HG02884 (cell line): ENCODE measurements at regions not wholly inside any gene's neighbourhood (a gene's known extent, or its start where the extent isn't known, plus 50 kb on each side); places are given as distances from the start of the nearest gene placed in this dataset.

Source experiments
- ATAC-seq: cut with Tn5 transposase; IDR thresholded peaks from one replicate; pipeline ENCODE4 v1.9.1; 2021; ENCODE audit warnings: mild to moderate bottlenecking, moderate library complexity; ENCODE audit not compliant: unreplicated experiment

GRCh38 chr3:181855825-181856224 is 144.1 kb downstream of the SOX2 start:
- no peak for ATAC-seq

GRCh38 chr3:181859518-181859917 is 147.8 kb downstream of the SOX2 start:
- no peak for ATAC-seq

- no peak for ATAC-seq
Measured at GRCh38 chr3:181860235-181860634, 148.5 kb downstream of the SOX2 start.

- no peak for ATAC-seq
Measured at GRCh38 chr3:181862502-181862901, 150.8 kb downstream of the SOX2 start.

- no peak for ATAC-seq
Measured at GRCh38 chr3:181868576-181869082, 156.9 kb downstream of the SOX2 start.

- no peak for ATAC-seq
Measured at GRCh38 chr3:181872887-181873286, 161.2 kb downstream of the SOX2 start.

GRCh38 chr3:181879926-181880325 is 168.2 kb downstream of the SOX2 start:
- no peak for ATAC-seq

GRCh38 chr3:181880331-181880730 is 168.6 kb downstream of the SOX2 start:
- no peak for ATAC-seq

GRCh38 chr3:181881749-181882148 is 170.0 kb downstream of the SOX2 start:
- no peak for ATAC-seq

GRCh38 chr3:181885868-181886630 is 174.3 kb downstream of the SOX2 start:
- ATAC-seq: no peak

- no peak for ATAC-seq
Measured at GRCh38 chr3:181886676-181887075, 175.0 kb downstream of the SOX2 start.

GRCh38 chr3:181887685-181888084 is 176.0 kb downstream of the SOX2 start:
- ATAC-seq: no peak

- ATAC-seq: no peak
Measured at GRCh38 chr3:181888234-181888633, 176.5 kb downstream of the SOX2 start.

GRCh38 chr3:181892848-181893247 is 181.1 kb downstream of the SOX2 start:
- no peak for ATAC-seq

GRCh38 chr3:181896605-181897004 is 184.9 kb downstream of the SOX2 start:
- ATAC-seq: no peak

GRCh38 chr3:181899702-181900101 is 188.0 kb downstream of the SOX2 start:
- ATAC-seq: peak; percentile 44

- ATAC-seq: no peak
Measured at GRCh38 chr3:181901626-181902025, 189.9 kb downstream of the SOX2 start.

GRCh38 chr3:181906338-181906737 is 194.6 kb downstream of the SOX2 start:
- peak; percentile 74 for ATAC-seq

- ATAC-seq: no peak
Measured at GRCh38 chr3:181909241-181909640, 197.5 kb downstream of the SOX2 start.

- ATAC-seq: peak; percentile 60
Measured at GRCh38 chr3:181912384-181912783, 200.7 kb downstream of the SOX2 start.

GRCh38 chr3:181913254-181913653 is 201.5 kb downstream of the SOX2 start:
- ATAC-seq: no peak

- ATAC-seq: no peak
Measured at GRCh38 chr3:181915551-181915950, 203.8 kb downstream of the SOX2 start.

- ATAC-seq: no peak
Measured at GRCh38 chr3:181916013-181916412, 204.3 kb downstream of the SOX2 start.
